Ishikawa (cell line): ENCODE measurements at regions not wholly inside any gene's neighbourhood (a gene's known extent, or its start where the extent isn't known, plus 50 kb on each side); places are given as distances from the start of the nearest gene placed in this dataset.

Experiments used
- CEBPB ChIP-seq: IDR thresholded peaks from 2 replicates; pipeline ENCODE4 v1.6.1; 2012
- CREB1 ChIP-seq: IDR thresholded peaks from 2 replicates; pipeline ENCODE4 v1.6.1; 2012; ENCODE audit warnings: low read depth
- EGR1 ChIP-seq: IDR thresholded peaks from 2 replicates; pipeline ENCODE4 v1.6.1; 2012
- EP300 ChIP-seq: IDR thresholded peaks from 2 replicates; pipeline ENCODE4 v1.6.1; 2012; ENCODE audit warnings: borderline replicate concordance
- FOXM1 ChIP-seq: IDR thresholded peaks from 2 replicates; pipeline ENCODE4 v1.6.1; 2012; ENCODE audit warnings: low read depth, borderline replicate concordance
- MAX ChIP-seq: IDR thresholded peaks from 2 replicates; pipeline ENCODE4 v1.6.1; 2012
- NFIC ChIP-seq: IDR thresholded peaks from 2 replicates; pipeline ENCODE4 v1.6.1; 2012
- RAD21 ChIP-seq: IDR thresholded peaks from 2 replicates; pipeline ENCODE4 v1.6.1; 2012; ENCODE audit warnings: low read depth
- TAF1 ChIP-seq: IDR thresholded peaks from 2 replicates; pipeline ENCODE4 v1.6.1; 2012; ENCODE audit warnings: low read depth, mild to moderate bottlenecking
- TCF12 ChIP-seq: IDR thresholded peaks from 2 replicates; pipeline ENCODE4 v1.6.1; 2012; ENCODE audit warnings: low read depth
- TEAD4 ChIP-seq: IDR thresholded peaks from 2 replicates; pipeline ENCODE4 v1.6.1; 2012
- YY1 ChIP-seq: IDR thresholded peaks from 2 replicates; pipeline ENCODE4 v1.6.1; 2012; ENCODE audit warnings: low read depth
- ZBTB7A ChIP-seq: IDR thresholded peaks from 2 replicates; pipeline ENCODE4 v1.6.1; 2012; ENCODE audit warnings: low read depth
- TF ChIP-seq, protein P1 (sequence below): IDR thresholded peaks from 2 replicates; pipeline ENCODE4 v1.6.1; 2012
- TF ChIP-seq, protein P2 (sequence below): IDR thresholded peaks from 2 replicates; pipeline ENCODE4 v1.6.1; 2012; ENCODE audit warnings: low read depth, mild to moderate bottlenecking

DNA sequence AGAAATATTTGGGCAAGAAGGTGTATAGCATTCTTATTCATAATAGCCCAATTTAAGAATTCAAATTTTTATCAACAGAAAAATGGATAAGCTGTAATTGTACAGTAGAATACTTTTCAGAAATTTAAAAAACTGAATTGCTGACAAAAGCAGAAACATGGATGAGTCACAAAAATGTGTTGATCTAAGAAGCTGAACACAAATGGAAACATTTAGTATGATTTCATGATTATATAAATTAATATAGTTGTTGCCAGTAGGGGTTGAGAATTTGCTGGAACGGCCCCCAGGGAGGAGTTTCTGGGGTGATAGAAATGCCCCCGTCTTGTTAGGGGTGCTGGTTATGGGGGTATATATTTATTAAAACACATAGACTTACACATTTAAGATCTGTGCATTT lies 179.1 kb downstream of the KLF6 start:
- TF ChIP-seq CREB1 (no peak), CEBPB (no peak), TCF12 (no peak), RAD21 (no peak), EGR1 (no peak), TEAD4 (no peak), FOXM1 (no peak), NFIC (no peak), YY1 (no peak), EP300 (no peak), ZBTB7A (no peak)
- TF ChIP-seq, protein P1, sequence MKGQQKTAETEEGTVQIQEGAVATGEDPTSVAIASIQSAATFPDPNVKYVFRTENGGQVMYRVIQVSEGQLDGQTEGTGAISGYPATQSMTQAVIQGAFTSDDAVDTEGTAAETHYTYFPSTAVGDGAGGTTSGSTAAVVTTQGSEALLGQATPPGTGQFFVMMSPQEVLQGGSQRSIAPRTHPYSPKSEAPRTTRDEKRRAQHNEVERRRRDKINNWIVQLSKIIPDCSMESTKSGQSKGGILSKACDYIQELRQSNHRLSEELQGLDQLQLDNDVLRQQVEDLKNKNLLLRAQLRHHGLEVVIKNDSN = no peak
- TF ChIP-seq, protein P2, sequence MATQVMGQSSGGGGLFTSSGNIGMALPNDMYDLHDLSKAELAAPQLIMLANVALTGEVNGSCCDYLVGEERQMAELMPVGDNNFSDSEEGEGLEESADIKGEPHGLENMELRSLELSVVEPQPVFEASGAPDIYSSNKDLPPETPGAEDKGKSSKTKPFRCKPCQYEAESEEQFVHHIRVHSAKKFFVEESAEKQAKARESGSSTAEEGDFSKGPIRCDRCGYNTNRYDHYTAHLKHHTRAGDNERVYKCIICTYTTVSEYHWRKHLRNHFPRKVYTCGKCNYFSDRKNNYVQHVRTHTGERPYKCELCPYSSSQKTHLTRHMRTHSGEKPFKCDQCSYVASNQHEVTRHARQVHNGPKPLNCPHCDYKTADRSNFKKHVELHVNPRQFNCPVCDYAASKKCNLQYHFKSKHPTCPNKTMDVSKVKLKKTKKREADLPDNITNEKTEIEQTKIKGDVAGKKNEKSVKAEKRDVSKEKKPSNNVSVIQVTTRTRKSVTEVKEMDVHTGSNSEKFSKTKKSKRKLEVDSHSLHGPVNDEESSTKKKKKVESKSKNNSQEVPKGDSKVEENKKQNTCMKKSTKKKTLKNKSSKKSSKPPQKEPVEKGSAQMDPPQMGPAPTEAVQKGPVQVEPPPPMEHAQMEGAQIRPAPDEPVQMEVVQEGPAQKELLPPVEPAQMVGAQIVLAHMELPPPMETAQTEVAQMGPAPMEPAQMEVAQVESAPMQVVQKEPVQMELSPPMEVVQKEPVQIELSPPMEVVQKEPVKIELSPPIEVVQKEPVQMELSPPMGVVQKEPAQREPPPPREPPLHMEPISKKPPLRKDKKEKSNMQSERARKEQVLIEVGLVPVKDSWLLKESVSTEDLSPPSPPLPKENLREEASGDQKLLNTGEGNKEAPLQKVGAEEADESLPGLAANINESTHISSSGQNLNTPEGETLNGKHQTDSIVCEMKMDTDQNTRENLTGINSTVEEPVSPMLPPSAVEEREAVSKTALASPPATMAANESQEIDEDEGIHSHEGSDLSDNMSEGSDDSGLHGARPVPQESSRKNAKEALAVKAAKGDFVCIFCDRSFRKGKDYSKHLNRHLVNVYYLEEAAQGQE = no peak

DNA sequence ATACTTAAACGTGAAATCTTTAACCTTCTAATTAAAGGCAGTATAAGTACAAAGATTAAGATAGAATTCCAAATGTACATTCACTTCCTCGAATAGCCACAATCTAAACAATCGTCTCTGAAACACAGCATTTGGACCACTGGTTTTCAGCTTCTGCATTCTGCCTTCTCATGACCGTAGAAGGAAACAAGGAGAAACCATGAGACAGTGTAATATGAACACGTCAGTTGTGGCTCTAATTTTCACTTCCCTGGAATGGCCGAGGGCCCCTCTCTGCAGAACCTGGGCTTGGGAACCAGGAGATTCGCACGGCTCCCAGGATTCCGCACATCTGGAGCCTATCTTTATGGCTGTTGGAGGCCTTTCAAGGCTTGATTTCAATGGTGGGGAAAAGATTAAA lies 189.3 kb downstream of the KLF6 start:
- TF ChIP-seq CREB1 (no peak), TAF1 (no peak), EGR1 (no peak), NFIC (no peak)

- no peak for TF ChIP-seq TAF1
- no peak for TF ChIP-seq EGR1
- TF ChIP-seq, protein P1 = no peak
- TF ChIP-seq TCF12 = no peak
- TF ChIP-seq ZBTB7A = no peak
- TF ChIP-seq CREB1 = no peak
- no peak for TF ChIP-seq RAD21
- no peak for TF ChIP-seq YY1
- no peak for TF ChIP-seq EP300
- TF ChIP-seq NFIC = no peak
- no peak for TF ChIP-seq FOXM1
- no peak for TF ChIP-seq TEAD4
Observed at GRCh38 chr10:3593611-3594010, 191.4 kb downstream of the KLF6 start.

DNA sequence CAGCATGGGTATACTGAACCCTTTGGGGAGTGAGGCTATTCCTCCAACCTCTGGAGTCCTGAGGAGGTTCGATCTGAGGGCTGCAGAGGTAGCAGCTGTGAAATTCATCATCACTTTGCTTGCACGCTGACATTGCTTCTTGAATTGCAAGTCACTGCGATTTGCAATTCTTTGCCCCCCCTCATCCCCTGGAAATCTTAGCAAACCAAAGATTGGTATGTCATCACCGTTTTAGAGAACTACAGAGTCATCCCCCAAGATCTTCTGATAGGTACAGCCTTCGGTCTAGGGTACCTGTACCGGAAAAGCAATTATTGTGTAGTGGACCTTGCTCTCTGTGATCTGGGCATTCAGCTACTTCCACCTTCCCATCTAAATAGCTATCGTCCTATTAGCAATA lies 192.6 kb downstream of the KLF6 start:
- TF ChIP-seq MAX (no peak), EGR1 (no peak), TEAD4 (no peak), CREB1 (no peak), CEBPB (no peak)
- TF ChIP-seq, protein P2 = no peak

DNA sequence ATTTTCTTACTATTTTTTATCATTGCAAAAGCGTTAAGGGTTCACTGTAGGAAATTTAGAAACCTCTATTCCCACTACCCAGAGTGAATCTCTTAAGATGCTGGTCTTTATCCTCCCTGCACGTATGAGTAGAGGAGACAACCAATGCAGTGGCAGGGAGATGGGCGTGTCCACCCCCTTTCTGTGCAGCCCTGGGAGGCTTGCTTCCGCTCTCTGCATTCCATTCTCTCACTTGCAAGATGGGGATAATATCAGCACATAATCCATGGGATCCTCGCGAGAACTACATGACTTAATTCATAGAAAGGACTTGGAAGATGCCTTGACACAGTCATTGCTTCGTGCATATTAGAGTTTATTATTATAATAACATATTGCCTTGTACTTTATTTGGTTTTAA lies 196.2 kb downstream of the KLF6 start:
- TF ChIP-seq YY1 = no peak
- no peak for TF ChIP-seq MAX
- TF ChIP-seq CEBPB = no peak
- TF ChIP-seq ZBTB7A = no peak
- TF ChIP-seq TAF1 = no peak
- TF ChIP-seq CREB1 = no peak
- TF ChIP-seq EGR1 = no peak
- TF ChIP-seq RAD21 = no peak
- TF ChIP-seq EP300 = no peak
- no peak for TF ChIP-seq TEAD4
- no peak for TF ChIP-seq TCF12
- TF ChIP-seq, protein P1 = no peak
- TF ChIP-seq FOXM1 = no peak
- TF ChIP-seq NFIC = no peak
- TF ChIP-seq, protein P2 = no peak
